GM20431 (cell line): ENCODE measurements at regions not wholly inside any gene's neighbourhood (a gene's known extent, or its start where the extent isn't known, plus 50 kb on each side); places are given as distances from the start of the nearest gene placed in this dataset.
"Not testable (repeated sequence)": the region's sequence is repeated elsewhere in the genome, so short reads cannot be mapped to it uniquely, and the experiment has no call there.

ENCODE experiments used
- in situ Hi-C: fragments of 300-500 bp; cut with MseI, MboI; formaldehyde crosslinking; loops from one replicate; pipeline ENCODE4 v1.15.0; 2020; ENCODE audit warnings: low sequenced_read_pairs; ENCODE audit not compliant: unreplicated experiment

DNA sequence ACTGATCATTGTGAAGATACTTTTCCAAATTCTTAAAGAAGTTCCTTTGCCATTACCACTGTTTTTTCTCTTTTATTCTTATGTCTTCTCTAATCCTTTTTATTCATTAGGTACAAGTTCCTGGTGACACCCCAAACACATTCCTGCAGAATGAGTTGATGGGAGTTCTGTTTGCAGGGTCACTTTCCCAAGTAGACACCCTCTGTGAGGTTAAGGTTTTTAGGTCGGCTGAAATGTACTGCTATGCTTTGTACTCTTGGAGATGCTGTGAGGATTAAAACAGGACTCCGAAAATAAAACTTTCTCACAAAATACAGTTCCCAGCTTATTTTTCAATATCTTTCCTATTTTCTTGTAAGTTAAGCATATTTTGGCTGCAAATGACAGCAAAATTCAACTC lies 143.3 kb upstream of the TLE4 start:
- in situ Hi-C loops = no loop called here

- in situ Hi-C loops = no loop called here
These were observed 141.1 kb upstream of the TLE4 start for GRCh38 chr9:79430619-79431018.

GRCh38 chr9:79431019-79431679 lies 140.6 kb upstream of the TLE4 start:
- in situ Hi-C loops = no loop called here

GRCh38 chr9:79432485-79432884 lies 139.3 kb upstream of the TLE4 start:
- in situ Hi-C loops = no loop called here

- in situ Hi-C loops = no loop called here
These were observed 138.1 kb upstream of the TLE4 start for GRCh38 chr9:79433703-79434102.

DNA sequence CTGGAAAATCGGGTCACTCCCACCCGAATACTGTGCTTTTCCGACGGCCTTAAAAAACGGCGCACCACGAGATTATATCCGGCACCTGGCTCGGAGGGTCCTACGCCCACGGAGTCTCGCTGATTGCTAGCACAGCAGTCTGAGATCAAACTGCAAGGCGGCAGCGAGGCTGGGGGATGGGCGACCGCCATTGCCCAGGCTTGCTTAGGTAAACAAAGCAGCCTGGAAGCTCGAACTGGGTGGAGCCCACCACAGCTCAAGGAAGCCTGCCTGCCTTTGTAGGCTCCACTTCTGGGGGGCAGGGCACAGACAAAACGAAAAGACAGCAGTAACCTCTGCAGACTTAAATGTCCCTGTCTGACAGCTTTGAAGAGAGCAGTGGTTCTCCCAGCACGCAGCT lies 132.5 kb upstream of the TLE4 start:
- in situ Hi-C loops = not testable (repeated sequence)

DNA sequence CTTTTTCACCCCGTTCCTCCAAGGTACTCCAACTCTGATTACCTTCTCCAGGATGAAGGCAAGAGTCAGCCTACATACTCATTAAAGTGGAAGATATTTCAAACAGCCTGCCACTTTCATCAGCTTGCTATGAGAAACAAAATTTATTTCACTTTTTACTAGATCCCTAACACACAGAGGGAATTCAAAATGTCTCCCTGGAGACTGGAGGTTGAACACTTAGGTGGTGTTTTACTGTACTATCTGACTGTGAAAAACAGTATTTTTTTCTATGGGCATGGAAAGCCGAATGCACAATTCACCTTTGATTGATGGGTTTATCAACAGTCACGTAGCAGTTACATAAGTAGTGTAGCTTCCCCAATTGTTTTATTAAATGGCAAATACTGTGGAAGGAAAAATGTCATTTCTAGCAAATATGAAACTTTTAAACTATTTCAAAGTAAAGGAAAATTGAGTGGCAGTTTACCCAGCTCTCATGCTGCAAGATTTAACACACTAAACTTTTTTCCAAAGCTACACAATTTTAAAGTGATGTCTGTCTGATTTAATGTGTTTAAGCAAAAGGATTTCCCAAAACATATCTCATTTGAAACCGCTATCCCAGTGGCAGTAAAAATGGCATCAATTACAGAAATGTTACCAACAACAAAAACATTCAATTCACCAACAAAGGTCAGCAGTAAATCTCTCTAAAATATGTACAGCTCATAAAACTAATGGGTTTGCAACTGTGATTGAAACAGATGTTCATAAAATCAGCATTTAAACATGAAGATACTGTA lies 125.0 kb upstream of the TLE4 start:
- in situ Hi-C loops = no loop called here

- in situ Hi-C loops = no loop called here
These were observed 124.5 kb upstream of the TLE4 start for GRCh38 chr9:79447308-79447605.

DNA sequence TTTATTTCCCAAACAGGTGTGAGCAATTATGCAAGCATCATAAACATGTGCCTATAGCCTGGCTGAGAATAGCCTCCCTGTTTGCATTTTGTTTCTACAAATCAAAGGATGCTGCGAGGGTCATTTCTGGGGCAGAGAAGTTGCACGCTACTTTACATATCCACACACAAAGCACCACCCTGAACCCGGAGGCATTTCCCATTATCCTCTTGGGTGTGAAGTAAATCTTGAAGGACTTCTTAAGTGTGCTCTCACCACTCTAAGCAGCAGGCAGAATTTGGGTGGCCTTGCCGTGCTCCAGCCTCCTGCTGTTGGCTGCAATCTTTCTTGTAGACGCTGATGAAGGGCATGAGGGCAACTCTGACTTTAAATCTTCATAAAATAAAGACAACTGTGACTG lies 124.0 kb upstream of the TLE4 start:
- in situ Hi-C loops = no loop called here

GRCh38 chr9:79452265-79452664 lies 119.5 kb upstream of the TLE4 start:
- in situ Hi-C loops = no loop called here

GRCh38 chr9:79461712-79462111 lies 110.1 kb upstream of the TLE4 start:
- in situ Hi-C loops = no loop called here

DNA sequence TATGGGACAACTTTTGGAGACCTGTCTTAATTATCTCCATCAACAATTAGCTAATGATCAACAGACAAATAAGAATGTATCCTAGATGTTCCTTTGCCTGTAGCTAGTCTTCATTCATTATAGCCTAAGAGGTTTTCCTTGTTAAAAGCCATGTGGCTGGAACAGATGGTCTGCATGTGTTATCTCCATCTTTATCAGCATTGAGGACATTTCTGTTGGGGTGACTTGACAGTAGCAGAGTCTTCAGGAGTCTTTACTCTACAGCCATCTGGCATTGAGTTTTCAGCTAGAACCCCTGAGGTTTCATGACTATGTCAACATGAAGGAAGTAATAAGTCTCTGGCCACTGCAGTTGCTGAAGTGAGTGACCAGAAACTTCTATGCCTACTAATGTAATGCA lies 106.6 kb upstream of the TLE4 start:
- in situ Hi-C loops = no loop called here

DNA sequence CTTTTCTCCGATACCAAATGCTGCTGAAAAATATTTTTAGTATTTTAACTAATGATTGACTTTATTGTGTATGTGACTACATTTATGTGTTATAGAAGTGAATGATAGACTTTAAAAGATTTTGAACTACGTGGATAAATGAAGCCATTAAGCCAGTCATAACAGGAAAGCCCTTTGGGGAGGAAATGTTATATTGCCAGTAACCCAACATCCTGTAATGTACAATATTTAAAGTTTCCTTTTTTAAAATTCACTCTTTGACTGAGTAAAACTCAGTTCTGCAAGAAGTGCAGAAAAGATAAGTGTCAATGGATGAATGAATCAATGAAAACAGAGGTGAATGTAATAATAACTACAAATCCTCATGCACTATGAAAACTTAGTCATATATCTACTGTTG lies 102.6 kb upstream of the TLE4 start:
- in situ Hi-C loops = no loop called here

DNA sequence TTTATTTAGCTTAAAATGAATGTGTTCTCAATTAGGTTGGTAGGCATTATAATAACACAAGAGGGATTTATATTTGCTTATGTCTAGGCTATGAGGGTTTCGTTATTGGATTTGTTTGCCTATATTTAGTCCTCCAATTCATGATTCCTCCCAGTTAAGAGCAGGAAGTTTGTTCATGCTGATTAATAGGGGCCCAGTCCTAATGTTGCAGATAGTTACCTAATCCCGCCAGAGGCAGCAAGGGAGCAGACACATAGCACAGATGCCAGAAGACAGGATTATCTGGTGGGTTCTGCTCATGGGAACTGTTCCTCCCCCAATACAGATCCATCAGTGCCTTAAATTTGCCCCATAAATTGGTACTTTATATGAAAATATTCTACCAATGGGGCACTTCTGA lies 100.8 kb upstream of the TLE4 start:
- in situ Hi-C loops = no loop called here

GRCh38 chr9:79471580-79472543 lies 99.9 kb upstream of the TLE4 start:
- in situ Hi-C loops = no loop called here

GRCh38 chr9:79473704-79474103 lies 98.1 kb upstream of the TLE4 start:
- in situ Hi-C loops = no loop called here

- in situ Hi-C loops = no loop called here
These were observed 94.4 kb upstream of the TLE4 start for GRCh38 chr9:79477241-79477840.

- in situ Hi-C loops = no loop called here
These were observed 93.6 kb upstream of the TLE4 start for GRCh38 chr9:79477955-79478771.

DNA sequence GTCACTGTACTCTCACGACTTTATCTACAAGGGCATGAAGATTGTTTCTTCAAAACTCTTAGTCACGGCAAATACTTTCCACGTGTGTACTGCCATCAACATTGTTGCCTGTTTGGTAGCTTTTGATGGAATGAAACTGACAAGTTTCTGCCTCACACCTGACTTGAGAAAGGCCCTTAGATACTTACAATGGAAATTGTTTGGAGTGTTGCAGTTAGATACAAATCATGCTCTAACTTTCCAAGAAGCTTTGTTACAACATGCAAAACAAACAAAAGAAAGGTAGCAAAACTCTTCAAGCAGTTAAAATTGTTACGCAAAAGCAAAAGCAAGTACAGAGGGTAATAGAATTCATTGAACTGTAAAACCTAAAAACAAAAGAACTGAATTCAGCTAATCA lies 91.1 kb upstream of the TLE4 start:
- in situ Hi-C loops = no loop called here
